Fibroblast of peridontal ligament (primary cell): ENCODE measurements at regions not wholly inside any gene's neighbourhood (a gene's known extent, or its start where the extent isn't known, plus 50 kb on each side); places are given as distances from the start of the nearest gene placed in this dataset.
A peak's percentile ranks its signal among the peaks of the same experiment; 100 is the strongest.
"Not testable (repeated sequence)": the region's sequence is repeated elsewhere in the genome, so short reads cannot be mapped to it uniquely, and the experiment has no call there.

Source experiments
- DNase-seq: peaks from one replicate; pipeline ENCODE4 v3.0.0-alpha.2; 2010; ENCODE audit errors: extremely low read depth

GRCh38 chr5:94102849-94103248 lies 361.4 kb upstream of the POU5F2 start:
- DNase-seq = no peak

GRCh38 chr5:94097384-94097783 lies 356.0 kb upstream of the POU5F2 start:
- DNase-seq = not testable (repeated sequence)

DNA sequence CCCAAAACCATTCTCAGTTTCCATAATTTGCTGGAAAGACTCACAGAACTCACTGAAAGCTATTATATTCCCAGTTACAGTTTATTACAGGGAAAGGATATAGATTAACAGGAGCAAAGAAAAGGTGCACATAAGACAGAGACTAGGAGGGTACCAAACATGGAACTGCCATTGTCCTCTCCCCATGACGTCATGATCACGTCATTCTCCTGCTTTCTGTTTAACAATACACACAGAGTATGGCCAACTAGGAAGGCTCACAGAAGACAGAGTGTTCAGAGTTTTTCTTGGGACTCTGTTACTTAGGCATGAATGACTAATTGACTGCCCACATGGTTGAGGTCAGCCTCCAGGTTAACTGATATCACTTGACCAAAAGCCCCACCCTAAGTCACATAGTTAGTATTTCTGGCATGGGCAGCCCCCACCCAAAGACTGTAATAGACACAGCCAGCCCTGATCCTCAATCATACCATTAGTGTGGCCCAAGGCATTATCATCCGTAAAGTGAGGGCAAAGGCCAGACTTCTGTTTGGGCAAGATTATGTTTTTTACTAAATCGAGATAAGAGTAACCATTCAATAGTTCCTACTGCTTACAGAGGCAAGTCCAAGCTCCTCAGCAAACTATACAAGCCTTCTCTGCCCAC lies 353.5 kb upstream of the POU5F2 start:
- no peak for DNase-seq

- no peak for DNase-seq
These were observed 351.9 kb upstream of the POU5F2 start for GRCh38 chr5:94093300-94093699.

DNA sequence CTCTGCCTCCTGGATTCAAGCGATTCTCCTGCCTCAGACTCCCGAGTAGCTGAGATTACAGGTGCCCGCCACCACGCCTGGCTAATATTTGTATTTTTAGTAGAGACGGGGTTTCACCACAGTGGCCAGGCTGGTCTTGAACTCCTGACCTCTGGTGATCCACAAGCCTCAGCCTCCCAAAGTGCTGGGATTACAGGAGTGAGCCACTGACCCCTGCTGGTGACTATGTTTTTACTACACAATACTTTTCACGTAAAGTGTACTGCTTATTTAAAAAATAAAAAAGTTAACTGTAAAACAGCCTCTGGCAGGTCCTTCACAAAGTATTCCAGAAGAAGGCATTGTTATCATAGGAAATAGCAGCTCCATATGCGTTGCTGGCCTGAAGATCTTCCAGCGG lies 345.2 kb upstream of the POU5F2 start:
- DNase-seq = not testable (repeated sequence)

- DNase-seq = no peak
These were observed 344.8 kb upstream of the POU5F2 start for GRCh38 chr5:94086194-94086593.

DNA sequence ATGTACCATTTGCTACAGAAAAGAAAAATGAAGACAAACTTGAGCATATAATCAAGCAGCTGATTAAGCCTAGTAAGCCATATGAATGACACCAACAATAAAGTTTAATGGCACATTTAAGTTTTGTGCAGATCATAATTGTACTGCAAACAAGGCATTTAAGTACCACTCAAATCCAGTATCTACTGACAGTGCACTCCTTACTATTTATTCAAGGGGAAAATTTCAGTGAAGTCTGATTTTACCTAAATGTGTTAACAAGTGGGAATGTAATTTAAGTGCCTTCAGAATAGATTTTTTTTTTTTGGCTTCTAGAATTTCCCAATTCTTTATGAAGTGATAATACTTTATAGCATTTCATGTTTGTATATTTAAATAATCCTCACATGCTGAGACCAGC lies 341.0 kb upstream of the POU5F2 start:
- no peak for DNase-seq

DNA sequence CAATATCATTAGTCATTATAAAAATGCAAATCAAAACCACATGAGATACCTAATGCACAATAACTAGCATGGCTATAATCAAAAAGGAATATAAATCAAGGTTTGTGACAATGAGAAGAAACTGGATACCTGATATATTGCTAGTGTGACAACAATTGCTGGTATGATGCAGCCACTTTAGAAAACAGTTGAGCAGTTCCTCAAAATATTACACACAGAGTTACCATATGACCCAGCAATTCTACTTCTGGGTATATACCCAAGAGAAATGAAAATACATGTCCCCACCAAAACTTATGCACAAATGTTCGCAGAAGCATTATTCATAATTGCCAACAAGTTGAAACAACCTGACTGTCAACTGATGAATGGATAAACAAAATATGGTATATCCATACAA lies 339.7 kb upstream of the POU5F2 start:
- no peak for DNase-seq

DNA sequence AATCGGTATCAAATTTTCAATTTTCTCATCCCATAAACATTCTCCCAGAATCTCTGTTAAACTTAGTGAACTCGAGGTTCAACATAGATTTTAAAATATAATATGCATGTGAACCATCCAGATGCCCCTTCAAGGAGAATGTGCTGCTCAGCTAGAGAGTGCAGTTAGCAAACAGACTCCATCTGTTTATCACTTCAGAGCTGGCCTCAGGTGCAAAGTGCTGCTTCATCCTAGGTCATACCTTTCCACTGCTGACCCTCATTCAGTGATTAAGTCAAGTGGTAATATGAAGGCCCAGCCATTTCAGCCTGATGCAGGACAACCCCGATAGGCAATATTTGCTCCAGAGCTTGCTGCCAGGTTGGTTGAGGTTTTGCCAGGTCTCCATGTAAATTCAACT lies 339.0 kb upstream of the POU5F2 start:
- no peak for DNase-seq

- DNase-seq = peak; percentile 47
These were observed 330.7 kb upstream of the POU5F2 start for GRCh38 chr5:94072116-94072515.

- DNase-seq = no peak
These were observed 325.2 kb upstream of the POU5F2 start for GRCh38 chr5:94066437-94067207.

DNA sequence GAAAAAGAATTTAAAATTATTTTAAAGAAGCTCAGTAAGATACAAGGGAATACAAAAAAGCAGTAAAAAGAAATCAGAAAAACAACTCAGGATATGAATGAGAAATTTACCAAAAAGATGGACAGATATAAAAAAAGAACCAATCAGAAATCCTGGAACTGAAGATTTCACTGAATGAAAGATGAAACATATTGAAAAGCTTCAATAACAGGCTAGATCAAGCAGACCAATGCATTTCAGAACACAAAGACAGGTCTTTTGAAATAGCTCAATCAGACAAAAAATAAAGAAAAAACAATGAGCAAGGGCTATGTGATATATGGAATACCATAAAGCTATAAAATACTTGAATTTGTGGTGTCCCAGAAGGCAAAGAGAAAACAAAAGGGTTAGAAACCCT lies 322.6 kb upstream of the POU5F2 start:
- DNase-seq = no peak

DNA sequence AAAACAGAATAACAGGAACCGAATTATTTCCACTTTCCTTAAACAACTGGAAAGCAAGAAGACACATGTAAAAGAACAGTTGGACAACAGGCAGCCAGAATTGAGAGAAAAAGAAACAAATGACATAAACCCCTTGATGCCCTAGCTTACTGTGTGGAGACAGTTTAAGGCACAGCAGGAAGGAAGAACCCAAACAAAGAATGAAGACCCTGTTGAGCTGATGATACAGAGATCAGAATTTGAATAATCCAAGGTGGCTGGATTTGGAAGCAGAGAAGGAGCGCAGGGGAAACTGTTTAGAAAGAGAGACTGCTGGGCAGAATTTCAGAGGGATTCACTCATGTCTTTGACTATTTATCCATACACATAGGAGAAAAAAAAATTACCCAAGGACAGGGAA lies 316.3 kb upstream of the POU5F2 start:
- DNase-seq = no peak

GRCh38 chr5:94057217-94057616 lies 315.8 kb upstream of the POU5F2 start:
- DNase-seq = no peak

GRCh38 chr5:94049307-94049922 lies 308.0 kb upstream of the POU5F2 start:
- DNase-seq = not testable (repeated sequence)

DNA sequence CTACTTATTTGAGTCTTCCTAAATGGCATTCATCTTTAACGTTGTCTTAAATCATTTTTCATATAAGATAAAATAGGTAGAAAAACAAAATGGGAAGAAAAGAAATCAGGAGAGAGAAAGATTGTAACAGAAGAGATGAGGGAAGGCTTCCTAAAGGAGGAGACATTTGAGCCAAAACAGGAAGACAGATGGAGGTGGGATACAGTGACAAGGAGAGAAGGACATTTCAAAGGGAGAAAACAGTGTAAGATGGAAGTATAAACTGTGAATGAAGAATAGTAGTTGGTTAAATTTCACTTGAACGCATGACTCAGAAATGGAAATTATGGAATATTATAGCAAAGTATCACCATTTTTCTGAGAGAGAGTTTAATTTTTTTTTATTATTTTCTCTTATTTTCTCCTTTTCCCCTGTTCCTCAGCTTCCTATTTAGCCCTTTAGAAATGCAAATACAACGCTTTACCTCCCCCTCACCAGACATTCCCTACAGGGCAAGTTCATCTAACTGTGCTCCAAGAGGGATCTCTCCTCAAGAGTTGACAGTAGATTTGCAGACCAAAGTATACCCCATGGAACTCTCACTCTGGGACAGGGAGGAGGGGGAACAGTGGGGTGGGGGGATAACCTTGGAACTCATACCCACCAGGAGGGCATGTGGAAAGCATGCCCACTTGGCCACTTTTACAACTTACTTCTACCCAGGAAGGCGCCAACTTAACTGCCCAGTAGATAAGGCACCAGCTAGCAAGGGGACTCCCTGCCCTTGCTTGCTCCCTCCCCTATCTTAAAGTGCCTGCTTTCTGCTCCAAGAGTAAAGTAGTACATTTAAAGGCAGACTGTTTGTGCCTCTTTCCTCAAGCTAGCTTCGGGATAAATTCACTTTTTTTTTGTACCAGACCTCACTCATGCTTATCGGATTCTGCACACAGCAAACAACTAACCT lies 304.7 kb upstream of the POU5F2 start:
- DNase-seq = no peak

GRCh38 chr5:94043311-94043710 lies 301.9 kb upstream of the POU5F2 start:
- DNase-seq = no peak

GRCh38 chr5:94040591-94041148 lies 299.3 kb upstream of the POU5F2 start:
- DNase-seq = no peak

GRCh38 chr5:94039101-94039500 lies 297.7 kb upstream of the POU5F2 start:
- DNase-seq = no peak

GRCh38 chr5:94031631-94032030 lies 290.2 kb upstream of the POU5F2 start:
- DNase-seq = peak; percentile 66

DNA sequence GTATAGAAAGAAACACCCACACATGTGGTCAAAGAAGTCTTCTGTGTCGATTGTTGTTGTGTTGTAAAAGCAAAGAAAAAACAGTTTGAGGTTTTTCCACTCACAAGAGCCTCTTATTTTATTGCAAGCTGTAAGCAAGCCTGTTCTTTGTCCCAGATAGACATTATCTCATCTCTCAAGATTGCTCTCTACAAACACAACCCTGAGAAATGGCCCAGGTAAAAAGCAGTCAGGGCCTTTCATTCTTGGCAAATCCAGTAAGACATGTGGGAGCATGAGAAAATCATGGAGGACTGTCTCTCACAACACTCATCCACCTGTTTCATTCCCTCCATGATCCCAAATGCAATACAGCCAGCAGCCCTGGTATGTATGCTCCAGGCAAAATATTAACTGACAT lies 286.6 kb upstream of the POU5F2 start:
- no peak for DNase-seq

DNA sequence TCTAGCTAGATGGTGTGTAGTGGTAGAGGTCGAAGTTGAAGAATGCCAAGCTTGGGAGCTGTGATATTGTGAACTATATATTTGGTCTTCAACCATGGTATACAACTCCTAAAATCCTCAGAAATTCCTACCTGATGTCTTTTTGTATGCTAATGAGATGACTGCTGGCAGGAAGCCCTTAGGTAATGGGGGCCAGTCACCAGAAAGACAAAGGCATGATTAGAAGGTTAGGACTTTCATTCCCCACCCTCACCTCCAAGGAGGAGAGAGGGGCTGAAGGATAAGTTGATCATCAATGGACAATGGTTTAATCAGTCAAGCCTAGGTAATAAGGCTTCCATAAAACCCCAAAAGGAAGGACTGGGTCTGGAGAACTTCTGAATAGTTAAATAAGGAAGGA lies 285.7 kb upstream of the POU5F2 start:
- DNase-seq = no peak
